NK-92 treated with Interleukin-12 subunit alpha and Interleukin-12 subunit beta, amount 100 ng/mL, for 24 hours (cell line): ENCODE measurements at regions not wholly inside any gene's neighbourhood (a gene's known extent, or its start where the extent isn't known, plus 50 kb on each side); places are given as distances from the start of the nearest gene placed in this dataset.

Source experiments
- DNase-seq: peaks from one replicate; lab custom pipeline; 2025; lab: John Stamatoyannopoulos, UW

GRCh38 chr16:65793781-65794180 lies 572.7 kb upstream of the CDH5 start:
- no peak for DNase-seq

- no peak for DNase-seq
Measured at GRCh38 chr16:65790768-65791167, 575.7 kb upstream of the CDH5 start.

- DNase-seq = no peak
Measured at GRCh38 chr16:65789161-65789945, 577.1 kb upstream of the CDH5 start.

GRCh38 chr16:65788434-65789140 lies 577.9 kb upstream of the CDH5 start:
- DNase-seq = no peak

- no peak for DNase-seq
Measured at GRCh38 chr16:65787921-65788320, 578.6 kb upstream of the CDH5 start.

GRCh38 chr16:65786916-65787315 lies 579.6 kb upstream of the CDH5 start:
- DNase-seq = no peak

GRCh38 chr16:65783709-65784474 lies 582.6 kb upstream of the CDH5 start:
- DNase-seq = no peak

GRCh38 chr16:65782611-65783600 lies 583.6 kb upstream of the CDH5 start:
- DNase-seq = no peak

GRCh38 chr16:65781855-65782254 lies 584.6 kb upstream of the CDH5 start:
- DNase-seq = no peak

- no peak for DNase-seq
Measured at GRCh38 chr16:65781363-65781762, 585.1 kb upstream of the CDH5 start.

- no peak for DNase-seq
Measured at GRCh38 chr16:65779201-65779600, 587.3 kb upstream of the CDH5 start.

GRCh38 chr16:65776639-65777183 lies 589.8 kb upstream of the CDH5 start:
- DNase-seq = no peak

GRCh38 chr16:65775829-65776228 lies 590.7 kb upstream of the CDH5 start:
- DNase-seq = no peak

GRCh38 chr16:65774350-65774749 lies 592.1 kb upstream of the CDH5 start:
- no peak for DNase-seq

- no peak for DNase-seq
Measured at GRCh38 chr16:65773301-65773874, 593.1 kb upstream of the CDH5 start.

GRCh38 chr16:65772134-65772732 lies 594.3 kb upstream of the CDH5 start:
- no peak for DNase-seq

GRCh38 chr16:65771707-65772106 lies 594.8 kb upstream of the CDH5 start:
- no peak for DNase-seq

- DNase-seq = no peak
Measured at GRCh38 chr16:65770752-65771151, 595.7 kb upstream of the CDH5 start.

- DNase-seq = no peak
Measured at GRCh38 chr16:65769776-65770438, 596.6 kb upstream of the CDH5 start.

- DNase-seq = no peak
Measured at GRCh38 chr16:65769055-65769465, 597.4 kb upstream of the CDH5 start.
